ENCODE measurements at regions not wholly inside any gene's neighbourhood (a gene's known extent, or its start where the extent isn't known, plus 50 kb on each side); places are given as distances from the start of the nearest gene placed in this dataset.

DNA sequence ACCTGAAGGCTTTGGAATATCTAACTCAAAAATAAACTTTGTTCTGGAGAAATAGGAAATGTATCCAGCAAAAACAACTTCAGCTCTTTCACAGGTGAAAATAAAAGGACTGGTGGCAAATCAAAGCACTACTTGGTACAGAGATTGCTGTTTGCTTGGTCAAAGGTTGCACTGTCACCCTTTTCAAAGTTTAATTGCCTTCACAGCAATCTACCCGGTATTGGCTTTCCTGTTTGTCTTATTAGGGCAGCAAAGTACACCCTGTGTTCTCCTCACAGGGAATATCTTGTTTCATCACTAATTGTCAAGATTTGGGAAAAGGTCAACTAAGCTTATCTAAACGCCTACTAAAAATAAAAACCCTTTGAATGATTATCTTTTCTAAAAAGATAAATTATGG lies 214.1 kb upstream of the ADCY2 start:
- Histone ChIP-seq H2BK120ac (replicated peaks; ENCODE audit: low read depth, low read length) (no peak overlapping the region), H3K23ac (ENCODE audit: insufficient read length) (no peak overlapping the region), H3K9me3 (ENCODE audit: insufficient read depth in 2 of 2, low read depth in 1 of 2, low read length in 1 of 2) (no peaks in the 10 kb centered on the region), H3K4me2 (ENCODE audit: insufficient read depth in 1 of 2, low read depth in 2 of 2, low read length in 2 of 2) (no peak overlapping the region), H3K79me1 (ENCODE audit: low read depth, low read length) (no peaks in the 10 kb centered on the region), H3K79me2 (ENCODE audit: control insufficient read depth in 1 of 2, insufficient read depth in 2 of 2, low read length in 2 of 2) (no peaks in the 10 kb centered on the region), H3K27me3 (replicated peaks in 1 of 4; ENCODE audit: control insufficient read depth in 3 of 4, extremely low read depth in 1 of 4, insufficient read depth in 3 of 4, low read length in 3 of 4) (peaks cover 0 to 1% (median 0%) of the 10 kb centered on the region in 4 experiments; a peak in 1 of 7 replicates), H3K27ac (ENCODE audit: low read depth, low read length) (no peak overlapping the region), H2BK15ac (ENCODE audit: low read length) (no peak overlapping the region), H3K14ac (ENCODE audit: insufficient read length) (no peak overlapping the region), H2BK12ac (ENCODE audit: low read depth, low read length) (no peak overlapping the region), H2BK20ac (ENCODE audit: low read length) (no peak overlapping the region), H3K18ac (ENCODE audit: extremely low read depth, low read length) (no peak overlapping the region), H3K4me3 (ENCODE audit: extremely low read depth in 1 of 4, insufficient read depth in 2 of 4, low read depth in 3 of 4, low read length in 4 of 4) (no peak overlapping the region), H2BK5ac (ENCODE audit: low read depth, low read length) (no peak overlapping the region), H3K9ac (replicated peaks in 1 of 4; ENCODE audit: extremely low read depth in 1 of 4, low read depth in 3 of 4, low read length in 3 of 4) (no peak overlapping the region), H3K4ac (replicated peaks; ENCODE audit: insufficient read length, low read depth, low read length) (no peak overlapping the region), H3K23me2 (ENCODE audit: low read depth, low read length) (no peaks in the 10 kb centered on the region), H3K4me1 (replicated peaks in 1 of 4; ENCODE audit: control insufficient read depth in 3 of 4, insufficient read depth in 4 of 4, low read length in 3 of 4) (no peaks in the 10 kb centered on the region), H3K56ac (replicated peaks; ENCODE audit: insufficient read length, low read depth, low read length) (no peak overlapping the region), H2AFZ (ENCODE audit: low read length) (no peak overlapping the region), H4K8ac (ENCODE audit: extremely low read depth, insufficient read depth, low read length) (no peak overlapping the region), H2AK5ac (ENCODE audit: low read depth, low read length) (no peak overlapping the region), H4K20me1 (replicated peaks in 1 of 2; ENCODE audit: control insufficient read depth in 1 of 2, insufficient read depth in 2 of 2, low read length in 2 of 2) (no peaks in the 10 kb centered on the region), H3K36me3 (ENCODE audit: control insufficient read depth in 2 of 4, insufficient read depth in 4 of 4, low read length in 3 of 4) (no peaks in the 10 kb centered on the region), H4K91ac (replicated peaks; ENCODE audit: insufficient read length, low read length) (no peak overlapping the region), H4K5ac (ENCODE audit: insufficient read length, low read depth, low read length) (no peak overlapping the region)
- no peak for DNase-seq (ENCODE audit: low read depth in 1 of 2, low spot score in 2 of 2)
- FAIRE-seq, result no peak
- ChIA-PET POLR2A (ENCODE audit: partially characterized antibody) (no interaction called here), CTCF (ENCODE audit: partially characterized antibody) (no interaction called here)
- TF ChIP-seq, protein P1, sequence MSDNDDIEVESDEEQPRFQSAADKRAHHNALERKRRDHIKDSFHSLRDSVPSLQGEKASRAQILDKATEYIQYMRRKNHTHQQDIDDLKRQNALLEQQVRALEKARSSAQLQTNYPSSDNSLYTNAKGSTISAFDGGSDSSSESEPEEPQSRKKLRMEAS (IDR thresholded peaks at IDR 0.05), result no peak
- no peak for TF ChIP-seq NANOG (IDR thresholded peaks at IDR 0.05; ENCODE audit: insufficient read depth, low read depth, low read length, poor library complexity, severe bottlenecking)
- 88% methylated on average over 2 of the region's 2 CpGs; no CpG with 5 or more reads in 1 of the 2 experiments for WGBS, 2 experiments (ENCODE audit: extremely low coverage in 1 of 2, insufficient coverage in 1 of 2, insufficient read length in 1 of 2, insufficient replicate concordance in 2 of 2, low coverage in 1 of 2, low lambda C conversion rate in 2 of 2, missing lambda C conversion rate in 1 of 2)

Measured in H1 (cell line).